Upper lobe of left lung (tissue), 4 donors: ENCODE measurements at regions not wholly inside any gene's neighbourhood (a gene's known extent, or its start where the extent isn't known, plus 50 kb on each side); places are given as distances from the start of the nearest gene placed in this dataset.

ENCODE experiments used
- EP300 ChIP-seq, 4 donors: sonication (generic); formaldehyde crosslinking; IDR thresholded peaks; one replicate each; pipeline ENCODE4 v1.5.1; 2017; ENCODE audit warnings: antibody characterized with exemption in 4 of 4, control low read depth in 2 of 4
- POLR2A ChIP-seq, 4 donors: fragments of 450-650 bp; IDR thresholded peaks; one replicate each; pipeline ENCODE4 v1.5.1; 2016 to 2017; ENCODE audit warnings: antibody characterized with exemption in 4 of 4, mild to moderate bottlenecking in 2 of 4
- POLR2AphosphoS5 ChIP-seq, 2 donors: sonication (generic); formaldehyde crosslinking; IDR thresholded peaks; one replicate each; pipeline ENCODE4 v1.5.1; 2017; ENCODE audit warnings: antibody characterized with exemption in 2 of 2
- TF ChIP-seq, protein P1 (sequence below), 6 experiments: fragments of 450-650 bp in 4 of 6; fragments of 200-600 bp in 2 of 6; sonication (generic) in 2 of 6; IDR thresholded peaks; one replicate each; pipeline ENCODE4 v1.5.1; 2016 to 2019; ENCODE audit warnings: antibody characterized with exemption in 6 of 6

DNA sequence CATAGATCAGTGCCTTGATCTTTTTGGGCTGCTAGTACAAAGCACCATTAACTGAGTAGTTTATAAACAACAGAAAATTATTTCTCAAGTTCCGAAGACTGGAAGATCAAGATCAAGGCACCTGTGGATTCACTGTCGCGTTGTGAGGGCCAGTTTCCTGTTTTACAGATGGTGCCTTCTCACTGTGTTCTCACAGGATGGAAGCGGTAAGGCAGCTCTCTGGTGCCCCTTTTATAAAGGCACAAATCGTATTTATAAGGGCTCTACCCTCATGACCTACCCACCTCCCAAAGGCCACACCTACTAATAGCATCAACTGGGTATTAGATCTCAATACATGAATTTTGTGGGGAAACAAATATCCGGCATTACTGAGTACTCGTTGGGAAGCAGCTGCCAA lies 729.5 kb upstream of the SLC39A10 start:
- TF ChIP-seq POLR2A (IDR thresholded peaks at IDR 0.05) (no peak), POLR2AphosphoS5 (IDR thresholded peaks at IDR 0.05) (no peak), EP300 (IDR thresholded peaks at IDR 0.05) (no peak)
- TF ChIP-seq, protein P1, sequence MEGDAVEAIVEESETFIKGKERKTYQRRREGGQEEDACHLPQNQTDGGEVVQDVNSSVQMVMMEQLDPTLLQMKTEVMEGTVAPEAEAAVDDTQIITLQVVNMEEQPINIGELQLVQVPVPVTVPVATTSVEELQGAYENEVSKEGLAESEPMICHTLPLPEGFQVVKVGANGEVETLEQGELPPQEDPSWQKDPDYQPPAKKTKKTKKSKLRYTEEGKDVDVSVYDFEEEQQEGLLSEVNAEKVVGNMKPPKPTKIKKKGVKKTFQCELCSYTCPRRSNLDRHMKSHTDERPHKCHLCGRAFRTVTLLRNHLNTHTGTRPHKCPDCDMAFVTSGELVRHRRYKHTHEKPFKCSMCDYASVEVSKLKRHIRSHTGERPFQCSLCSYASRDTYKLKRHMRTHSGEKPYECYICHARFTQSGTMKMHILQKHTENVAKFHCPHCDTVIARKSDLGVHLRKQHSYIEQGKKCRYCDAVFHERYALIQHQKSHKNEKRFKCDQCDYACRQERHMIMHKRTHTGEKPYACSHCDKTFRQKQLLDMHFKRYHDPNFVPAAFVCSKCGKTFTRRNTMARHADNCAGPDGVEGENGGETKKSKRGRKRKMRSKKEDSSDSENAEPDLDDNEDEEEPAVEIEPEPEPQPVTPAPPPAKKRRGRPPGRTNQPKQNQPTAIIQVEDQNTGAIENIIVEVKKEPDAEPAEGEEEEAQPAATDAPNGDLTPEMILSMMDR (IDR thresholded peaks at IDR 0.05) = no peak
